GM10248 (cell line): ENCODE measurements at regions not wholly inside any gene's neighbourhood (a gene's known extent, or its start where the extent isn't known, plus 50 kb on each side); places are given as distances from the start of the nearest gene placed in this dataset.

Source experiments
- CTCF ChIA-PET: fragments of 300-600 bp; sonication (Branson Sonifier 250); formaldehyde crosslinking; extraction: SDS; loops from one replicate; lab custom pipeline; 2021; ENCODE audit warnings: antibody characterized with exemption; lab: Yijun Ruan, JAX
- POLR2A ChIA-PET: fragments of 350-650 bp; sonication (Branson Sonifier 250); formaldehyde crosslinking; extraction: SDS; loops from one replicate; lab custom pipeline; 2020; ENCODE audit warnings: antibody characterized with exemption; lab: Yijun Ruan, JAX
- DNase-seq: peaks from one replicate; pipeline ENCODE4 v3.0.0; 2012; ENCODE audit errors: extremely low spot score
- TF ChIP-seq, protein P1 (sequence below): IDR thresholded peaks from 2 replicates; pipeline ENCODE4 v1.5.1; 2012; ENCODE audit warnings: mild to moderate bottlenecking, low read depth; ENCODE audit errors: extremely low read depth, missing control alignments, control extremely low read depth

DNA sequence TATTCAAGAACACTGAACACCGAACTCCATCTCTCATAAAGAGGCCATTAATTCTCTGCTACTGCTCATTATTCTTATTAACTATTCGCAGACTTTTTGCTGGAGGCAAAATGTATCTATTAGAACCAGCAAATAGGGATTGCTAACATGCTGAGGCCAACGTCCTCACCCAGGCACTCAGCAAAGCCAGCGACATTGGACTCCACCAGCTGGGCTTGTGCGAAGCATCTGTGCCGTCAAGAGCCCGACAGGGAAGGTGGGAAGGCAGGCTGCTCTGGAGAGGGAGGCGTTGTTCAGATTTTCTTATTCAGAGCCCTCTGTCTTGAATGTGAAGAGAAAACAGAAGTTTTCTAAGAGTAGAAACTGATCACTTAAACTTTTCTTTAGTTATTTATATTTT lies 615.6 kb upstream of the KIRREL3 start:
- ChIA-PET POLR2A (no interaction called here), CTCF (no interaction called here)
- no peak for DNase-seq
- TF ChIP-seq, protein P1, sequence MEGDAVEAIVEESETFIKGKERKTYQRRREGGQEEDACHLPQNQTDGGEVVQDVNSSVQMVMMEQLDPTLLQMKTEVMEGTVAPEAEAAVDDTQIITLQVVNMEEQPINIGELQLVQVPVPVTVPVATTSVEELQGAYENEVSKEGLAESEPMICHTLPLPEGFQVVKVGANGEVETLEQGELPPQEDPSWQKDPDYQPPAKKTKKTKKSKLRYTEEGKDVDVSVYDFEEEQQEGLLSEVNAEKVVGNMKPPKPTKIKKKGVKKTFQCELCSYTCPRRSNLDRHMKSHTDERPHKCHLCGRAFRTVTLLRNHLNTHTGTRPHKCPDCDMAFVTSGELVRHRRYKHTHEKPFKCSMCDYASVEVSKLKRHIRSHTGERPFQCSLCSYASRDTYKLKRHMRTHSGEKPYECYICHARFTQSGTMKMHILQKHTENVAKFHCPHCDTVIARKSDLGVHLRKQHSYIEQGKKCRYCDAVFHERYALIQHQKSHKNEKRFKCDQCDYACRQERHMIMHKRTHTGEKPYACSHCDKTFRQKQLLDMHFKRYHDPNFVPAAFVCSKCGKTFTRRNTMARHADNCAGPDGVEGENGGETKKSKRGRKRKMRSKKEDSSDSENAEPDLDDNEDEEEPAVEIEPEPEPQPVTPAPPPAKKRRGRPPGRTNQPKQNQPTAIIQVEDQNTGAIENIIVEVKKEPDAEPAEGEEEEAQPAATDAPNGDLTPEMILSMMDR, result no peak

DNA sequence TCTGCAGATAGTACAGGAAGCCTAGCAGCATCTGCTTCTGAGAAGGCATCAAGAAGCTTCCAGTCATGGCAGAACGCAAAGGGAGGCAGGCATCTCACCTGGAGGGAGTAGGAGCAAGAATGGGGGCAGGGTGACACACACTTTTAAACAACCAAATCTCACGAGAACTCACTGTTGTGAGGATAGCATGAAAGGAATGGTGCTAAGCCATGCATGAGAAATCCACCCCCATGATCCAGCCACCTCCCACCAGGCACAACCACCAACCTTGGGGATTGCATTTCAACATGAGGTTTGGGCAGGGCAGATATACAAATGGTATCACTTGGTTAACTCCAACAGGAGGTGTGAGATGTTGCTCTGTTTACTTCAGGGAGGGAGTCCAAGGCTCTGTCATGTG lies 612.0 kb upstream of the KIRREL3 start:
- ChIA-PET POLR2A (no interaction called here), CTCF (no interaction called here)
- TF ChIP-seq, protein P1, result no peak
- no peak for DNase-seq

DNA sequence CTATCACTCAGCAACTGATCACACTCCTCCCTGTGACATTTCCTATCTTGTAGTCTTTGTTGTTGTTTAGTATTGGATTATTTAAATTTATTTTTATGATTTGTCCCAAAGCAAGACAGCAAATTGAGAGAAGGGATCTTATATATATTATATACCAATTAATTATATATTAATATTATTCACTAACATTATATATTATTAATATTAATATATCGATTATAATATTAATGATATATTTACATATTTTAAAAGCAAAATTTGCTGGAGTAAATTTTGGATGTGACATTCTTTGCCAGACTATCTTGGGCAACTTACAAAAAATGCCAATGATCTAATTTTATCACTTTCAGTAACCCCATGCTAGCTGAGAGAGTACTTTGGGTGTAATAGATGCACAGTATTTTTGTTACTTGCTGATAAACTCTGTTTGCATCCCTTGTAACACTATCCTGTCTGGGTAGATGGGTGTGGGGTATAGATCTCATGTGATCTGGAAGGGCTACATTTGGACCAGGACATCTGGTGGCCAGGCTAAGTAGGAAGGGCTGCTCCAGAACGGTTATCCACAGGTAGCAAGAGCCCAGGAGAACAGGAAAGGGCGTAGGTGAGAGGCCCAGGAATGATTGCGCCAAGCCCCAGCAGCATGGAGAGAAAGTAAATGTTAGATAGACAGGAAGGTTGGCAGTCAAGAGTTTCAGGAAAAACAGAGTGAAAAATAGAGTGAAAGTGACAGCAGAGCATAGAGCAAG lies 608.6 kb upstream of the KIRREL3 start:
- no peak for DNase-seq
- TF ChIP-seq, protein P1, result no peak
- CTCF ChIA-PET, result no interaction called here
- POLR2A ChIA-PET, result no interaction called here

DNA sequence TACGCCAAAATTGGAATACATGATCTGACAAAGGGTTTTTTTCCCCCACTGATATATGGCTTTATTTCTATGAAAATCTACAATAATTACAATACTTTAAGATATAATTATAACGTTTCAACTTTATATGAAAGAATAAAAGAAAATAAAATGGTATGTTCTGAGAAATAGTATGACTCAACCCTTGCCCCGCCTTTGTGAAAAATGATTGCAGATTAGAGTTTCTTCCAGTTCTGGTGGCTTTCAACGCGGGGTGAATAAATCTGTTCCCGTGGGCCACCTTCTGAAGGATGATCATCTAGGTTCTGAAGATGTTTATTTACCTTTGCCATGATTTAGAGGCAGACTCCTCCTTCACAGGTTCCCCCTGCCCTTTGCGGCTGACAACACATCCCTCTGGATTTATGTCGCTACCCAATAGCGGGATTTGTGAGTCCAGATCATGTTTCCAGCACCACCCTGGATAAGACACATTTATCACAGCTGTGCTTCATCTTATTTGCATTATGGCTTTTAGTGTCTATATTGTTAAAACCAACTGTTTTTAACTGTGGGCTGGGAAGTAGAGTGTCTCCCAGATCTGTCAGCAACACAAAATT lies 607.0 kb upstream of the KIRREL3 start:
- DNase-seq, result no peak
- TF ChIP-seq, protein P1, result no peak
- ChIA-PET CTCF (interaction anchor here (0.8 kb wide), 1 partner anchor 27 kb away, joined by 3 read pairs; no protein-coding TSS in a partner anchor), POLR2A (no interaction called here)

DNA sequence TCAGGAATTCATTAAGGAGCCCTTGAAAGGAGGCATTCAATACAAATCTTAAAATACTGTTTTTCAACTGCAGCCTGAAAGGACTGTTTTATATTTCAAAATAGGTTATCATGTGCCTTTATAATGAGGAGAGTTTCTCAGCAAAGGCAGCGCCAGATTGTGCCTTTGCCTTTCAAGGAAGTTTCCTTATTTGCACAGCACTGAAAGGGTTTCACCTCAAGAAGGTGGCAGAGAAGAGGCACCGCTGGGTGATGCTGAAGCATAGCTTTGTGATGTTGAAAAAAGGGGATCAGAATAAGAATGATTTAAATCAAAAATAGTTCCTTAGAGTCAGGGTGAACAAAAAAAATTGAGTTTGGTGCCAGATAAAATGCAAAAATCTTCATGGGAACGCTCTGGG lies 601.0 kb upstream of the KIRREL3 start:
- POLR2A ChIA-PET, result no interaction called here
- no peak for DNase-seq
- TF ChIP-seq, protein P1, result no peak
- CTCF ChIA-PET, result no interaction called here

DNA sequence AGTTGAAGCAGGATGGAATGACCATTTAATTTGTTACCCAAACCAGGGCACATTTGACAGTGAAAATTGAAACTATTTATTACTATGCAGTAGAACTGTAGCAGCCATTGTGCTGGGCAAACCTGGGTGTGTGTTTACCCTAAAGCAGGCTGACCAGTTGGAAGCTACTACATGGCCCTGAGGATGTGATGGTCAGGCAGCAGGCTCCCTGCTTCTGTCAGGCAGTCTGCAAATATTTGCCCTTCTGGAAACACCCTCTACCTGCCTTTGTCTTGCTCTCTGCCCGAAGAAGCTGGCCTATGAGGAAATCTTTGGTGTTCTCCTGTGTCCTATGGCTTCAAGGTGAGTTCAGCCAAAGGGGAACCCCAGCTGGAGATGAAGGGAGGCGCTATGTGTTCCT lies 600.1 kb upstream of the KIRREL3 start:
- ChIA-PET CTCF (no interaction called here), POLR2A (no interaction called here)
- no peak for DNase-seq
- TF ChIP-seq, protein P1, result no peak

DNA sequence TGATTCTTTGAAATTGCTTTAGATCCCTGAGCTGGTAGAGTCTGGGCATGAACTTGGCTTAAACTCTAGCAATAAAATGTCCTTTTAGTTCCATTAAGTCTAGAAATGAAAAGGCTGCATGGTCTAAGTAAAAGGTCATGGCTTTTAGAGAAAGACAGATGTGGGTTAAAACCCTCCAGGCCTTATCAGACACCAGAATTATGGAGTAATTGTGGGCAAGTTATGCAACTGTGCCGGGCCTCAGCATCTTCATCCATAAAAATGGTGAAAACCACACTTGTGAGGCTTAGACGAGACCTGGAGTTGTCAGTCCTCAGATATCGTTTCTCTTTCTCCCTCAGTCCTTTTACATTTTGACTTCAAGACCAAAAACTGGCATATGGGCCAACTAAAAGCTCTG lies 597.9 kb upstream of the KIRREL3 start:
- CTCF ChIA-PET, result no interaction called here
- TF ChIP-seq, protein P1, result no peak

More for the DNA sequence above, 597.9 kb upstream of the KIRREL3 start:
- no peak for DNase-seq
- POLR2A ChIA-PET, result no interaction called here
